ENCODE measurements at regions not wholly inside any gene's neighbourhood (a gene's known extent, or its start where the extent isn't known, plus 50 kb on each side); places are given as distances from the start of the nearest gene placed in this dataset. TPM values are rescaled to one million over a fixed set of nuclear protein-coding genes. Genes with fewer than 3 reads are reported as not detected.
A peak's percentile ranks its signal among the peaks of the same experiment; 100 is the strongest.
"Not testable (repeated sequence)": the region's sequence is repeated elsewhere in the genome, so short reads cannot be mapped to it uniquely, and the experiment has no call there.

DNA sequence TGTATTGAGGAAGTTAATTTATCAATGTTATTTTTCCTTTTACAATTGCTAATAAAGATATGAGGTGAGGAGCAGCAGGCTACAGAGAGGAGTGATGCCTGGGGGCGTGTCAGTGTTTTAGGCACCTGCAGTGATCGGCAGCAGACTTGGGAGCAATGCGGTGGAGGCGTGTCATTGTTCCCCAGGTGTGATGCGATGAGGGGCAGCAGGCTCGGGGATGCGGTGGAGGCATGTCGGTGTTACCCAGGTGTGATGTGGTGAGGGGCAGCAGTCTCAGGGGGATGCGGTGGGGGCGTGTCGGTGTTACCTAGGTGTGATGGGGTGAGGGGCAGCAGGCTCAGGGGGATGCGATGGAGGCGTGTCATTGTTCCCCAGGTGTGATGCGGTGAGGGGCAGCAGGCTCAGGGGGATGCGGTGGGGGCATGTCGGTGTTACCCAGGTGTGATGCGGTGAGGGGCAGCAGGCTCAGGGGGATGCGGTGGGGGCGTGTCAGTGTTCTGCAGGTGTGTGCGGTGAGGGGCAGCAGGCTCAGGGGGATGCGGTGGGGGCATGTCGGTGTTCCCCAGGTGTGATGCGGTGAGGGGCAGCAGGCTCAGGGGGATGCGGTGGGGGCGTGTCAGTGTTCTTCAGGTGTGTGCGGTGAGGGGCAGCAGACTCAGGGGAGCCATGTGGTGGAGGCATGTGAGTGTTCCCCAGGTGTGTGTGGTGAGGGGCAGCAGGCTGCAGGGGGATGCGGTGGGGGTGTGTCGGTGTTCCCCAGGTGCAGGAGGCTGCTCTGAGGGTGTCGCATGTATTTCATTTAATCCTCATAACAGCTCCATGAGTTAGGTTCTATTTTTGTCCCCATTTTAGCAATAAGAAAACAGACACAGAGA lies 186.2 kb upstream of the GOLGA6L22 start:
- H3K4me3 ChIP-seq; H3K27me3 ChIP-seq (ENCODE audit: low read depth); H3K4me1 ChIP-seq; intact Hi-C loops (cut with DNase I); H3K27ac ChIP-seq; ATAC-seq; H3K9me3 ChIP-seq; H3K36me3 ChIP-seq; DNase-seq: not testable (repeated sequence)

DNA sequence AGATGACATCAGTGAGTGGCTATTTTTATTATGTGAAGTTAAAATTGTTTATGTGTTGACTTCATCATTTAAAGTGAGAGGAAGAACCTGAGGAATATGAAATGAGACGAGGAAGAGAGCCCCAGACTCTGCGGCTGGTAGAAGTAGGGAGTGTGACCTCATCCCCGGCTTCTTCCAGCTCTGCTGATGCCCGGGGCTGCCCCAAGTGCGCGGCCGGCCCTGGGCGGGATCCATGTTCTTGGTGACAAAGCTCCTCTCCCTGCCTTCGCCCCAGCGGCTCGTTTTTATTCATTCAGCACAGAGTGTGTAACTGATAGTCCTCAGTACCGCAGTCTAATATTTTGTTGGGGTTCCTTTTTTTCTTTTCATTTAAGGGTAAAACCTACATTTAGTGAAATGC lies 185.5 kb upstream of the GOLGA6L22 start:
- H3K9me3 ChIP-seq; H3K27ac ChIP-seq; H3K4me3 ChIP-seq; intact Hi-C loops (cut with DNase I); DNase-seq; H3K4me1 ChIP-seq; H3K36me3 ChIP-seq; H3K27me3 ChIP-seq (ENCODE audit: low read depth); ATAC-seq: not testable (repeated sequence)

DNA sequence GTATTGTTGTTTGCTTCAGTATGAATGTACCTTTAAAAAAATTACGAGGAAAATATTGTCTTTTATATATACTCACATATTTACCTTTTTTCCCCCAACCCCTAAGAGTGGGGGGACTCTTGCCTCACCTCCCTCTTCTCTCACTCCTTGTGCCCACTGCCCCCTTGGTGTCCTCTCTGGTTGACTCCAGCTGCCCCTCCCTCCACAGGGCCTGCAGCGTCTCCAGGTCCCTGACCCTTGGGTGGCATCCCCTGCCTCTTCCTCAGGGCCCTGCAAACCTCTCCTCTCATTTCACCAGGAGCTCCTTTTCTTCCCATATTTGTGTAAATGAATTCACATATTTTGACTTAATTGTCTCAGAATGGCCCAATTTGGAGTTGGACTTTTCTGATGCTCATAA lies 184.3 kb upstream of the GOLGA6L22 start:
- H3K27ac ChIP-seq; H3K4me3 ChIP-seq; H3K9me3 ChIP-seq; H3K36me3 ChIP-seq; intact Hi-C loops (cut with DNase I); H3K27me3 ChIP-seq (ENCODE audit: low read depth); H3K4me1 ChIP-seq; DNase-seq: not testable (repeated sequence)
- ATAC-seq, result peak in 1 of 2 donors; percentile 29

DNA sequence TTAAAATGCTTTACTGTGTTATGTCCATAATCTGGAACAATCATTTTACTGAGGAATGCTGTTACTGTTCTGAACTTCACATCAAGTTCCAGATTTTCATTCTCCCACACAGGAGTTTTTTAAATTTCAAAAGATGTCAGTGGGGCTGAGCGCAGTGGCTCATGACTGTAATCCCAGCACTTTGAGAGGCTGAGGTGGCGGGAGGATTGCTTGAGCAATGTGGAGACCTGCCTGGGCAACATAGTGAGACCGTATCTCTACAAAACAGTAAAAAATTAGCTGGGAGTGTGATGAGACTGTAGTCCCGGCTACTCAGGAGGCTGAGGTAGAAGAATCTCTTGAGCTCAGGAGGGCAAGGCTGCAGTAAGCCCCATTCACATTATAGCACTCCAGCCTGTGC lies 177.9 kb upstream of the GOLGA6L22 start:
- ATAC-seq; H3K27ac ChIP-seq; DNase-seq; H3K9me3 ChIP-seq; H3K4me1 ChIP-seq; H3K27me3 ChIP-seq (ENCODE audit: low read depth); H3K4me3 ChIP-seq; H3K36me3 ChIP-seq; intact Hi-C loops (cut with DNase I): not testable (repeated sequence)

DNA sequence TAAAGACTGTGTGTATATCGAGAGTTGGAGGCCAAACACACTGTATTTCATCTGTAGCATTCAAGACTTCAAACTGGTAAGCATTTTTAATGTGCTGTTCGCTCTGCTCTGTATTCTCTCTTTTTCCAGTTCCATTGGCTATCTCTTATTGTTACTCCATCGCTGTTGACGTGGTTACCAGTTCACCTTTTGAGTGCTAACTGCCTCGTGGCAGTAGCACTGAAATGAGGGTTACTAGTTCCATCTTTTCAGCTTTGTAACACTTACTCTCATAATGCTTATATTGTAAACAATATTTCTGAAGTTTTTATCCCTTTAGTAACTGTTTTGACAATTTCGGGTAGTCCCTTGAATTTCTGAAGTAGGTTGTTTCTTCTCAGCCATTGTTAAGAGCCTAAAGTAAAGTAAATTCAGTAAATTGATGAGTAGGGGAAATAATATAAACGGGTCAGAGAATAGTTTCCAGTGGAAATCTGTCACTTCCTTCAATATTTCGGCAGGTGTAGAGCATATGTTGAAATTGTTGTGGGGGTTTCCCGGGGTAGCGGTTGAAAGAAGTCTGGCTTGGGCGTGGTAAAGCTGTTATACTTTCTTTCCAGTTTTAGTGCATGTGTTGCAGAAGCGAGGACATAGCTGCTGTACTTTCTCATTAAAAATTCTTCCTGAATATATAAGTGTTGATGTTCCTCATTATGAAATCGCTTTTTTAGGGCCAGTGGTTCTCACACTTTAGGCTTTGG lies 175.7 kb upstream of the GOLGA6L22 start:
- DNase-seq; H3K4me1 ChIP-seq; H3K9me3 ChIP-seq; H3K27ac ChIP-seq; H3K4me3 ChIP-seq; H3K27me3 ChIP-seq (ENCODE audit: low read depth); intact Hi-C loops (cut with DNase I); H3K36me3 ChIP-seq; ATAC-seq: not testable (repeated sequence)

DNA sequence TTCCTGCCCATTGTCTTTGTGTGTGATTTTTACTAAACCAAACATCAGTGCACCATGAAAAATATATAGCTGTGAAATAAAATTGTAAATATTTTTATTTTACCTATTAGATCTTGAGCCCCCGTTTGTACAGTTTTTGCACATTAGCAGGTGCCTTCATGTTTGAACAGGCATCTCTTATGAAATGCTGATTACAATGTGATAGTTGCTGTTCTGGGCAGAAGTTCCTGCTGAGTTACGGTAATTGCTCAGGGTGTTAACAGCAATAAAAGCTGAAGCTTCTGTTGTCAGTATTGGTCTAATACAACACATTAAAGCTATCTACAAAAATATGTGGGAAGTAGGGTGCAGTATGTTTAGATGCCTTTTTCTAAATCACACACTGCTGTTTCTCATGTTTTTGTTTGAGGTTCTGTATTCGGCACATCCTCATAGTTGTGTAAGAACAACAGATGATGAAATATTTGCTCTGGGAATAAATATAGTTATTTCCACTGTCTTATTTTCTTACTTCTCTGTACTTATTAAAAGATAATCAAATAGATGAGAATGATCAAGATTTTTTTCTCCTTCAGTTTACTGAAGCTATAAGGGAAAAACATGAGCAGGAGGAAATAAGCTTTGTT lies 173.8 kb upstream of the GOLGA6L22 start:
- ATAC-seq; H3K27me3 ChIP-seq (ENCODE audit: low read depth); H3K36me3 ChIP-seq; H3K9me3 ChIP-seq; H3K4me3 ChIP-seq; H3K27ac ChIP-seq; DNase-seq; intact Hi-C loops (cut with DNase I); H3K4me1 ChIP-seq: not testable (repeated sequence)

DNA sequence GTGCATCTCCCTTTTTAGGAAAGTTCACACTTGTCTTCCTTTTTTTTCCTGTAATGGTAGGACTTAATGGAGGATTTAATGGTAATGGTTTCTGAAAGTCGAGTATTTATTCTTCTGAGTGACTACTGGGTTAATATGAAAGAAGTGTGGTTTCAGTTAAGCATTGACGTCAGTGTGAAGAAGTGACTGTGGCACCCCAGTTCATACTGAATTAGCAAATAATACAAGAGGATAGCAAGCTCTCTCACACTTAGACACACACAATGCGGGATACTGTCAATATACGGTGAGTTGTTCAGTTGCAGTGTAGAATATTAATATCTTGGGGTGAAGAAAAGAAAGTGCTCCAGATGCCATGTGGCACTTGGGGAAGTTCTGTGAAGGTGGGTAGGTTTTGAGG lies 167.6 kb upstream of the GOLGA6L22 start:
- H3K27ac ChIP-seq; intact Hi-C loops (cut with DNase I); H3K4me3 ChIP-seq; ATAC-seq; H3K27me3 ChIP-seq (ENCODE audit: low read depth); H3K36me3 ChIP-seq; DNase-seq; H3K4me1 ChIP-seq; H3K9me3 ChIP-seq: not testable (repeated sequence)

DNA sequence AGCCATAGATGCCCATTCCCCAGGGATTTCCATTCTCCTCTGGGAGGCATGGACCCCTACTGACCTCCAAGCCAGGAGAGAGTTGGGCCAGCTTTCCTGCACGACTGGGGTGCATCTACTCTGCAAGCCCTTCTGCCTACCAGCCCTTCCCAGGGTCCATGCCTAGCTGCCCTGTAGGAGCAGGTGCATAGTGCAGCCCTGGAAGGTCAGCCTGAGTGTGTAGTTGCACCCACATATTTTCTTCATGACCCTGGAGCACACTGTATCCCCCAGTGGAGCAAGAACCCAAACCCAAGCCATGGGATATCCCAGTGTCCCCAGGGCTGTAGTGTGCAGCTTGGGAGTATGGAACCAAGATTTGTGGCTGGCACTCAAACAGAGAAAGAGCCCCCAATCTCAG lies 155.6 kb upstream of the GOLGA6L22 start:
- intact Hi-C loops (cut with DNase I); H3K36me3 ChIP-seq; H3K9me3 ChIP-seq; H3K4me1 ChIP-seq; H3K27ac ChIP-seq; H3K4me3 ChIP-seq; H3K27me3 ChIP-seq (ENCODE audit: low read depth); DNase-seq: not testable (repeated sequence)
- peak in 1 of 2 donors; percentile 72 for ATAC-seq

Small RNA genes lying in the stretch of these regions (microRNA-seq; reads per million reads assigned to microRNA genes)
- gene MIR1268A (ENCODE audit: borderline number of aligned reads), result not detected
